SK-N-SH treated with all-trans-retinoic acid at 6 μM for 48 hours (cell line): ENCODE measurements at regions not wholly inside any gene's neighbourhood (a gene's known extent, or its start where the extent isn't known, plus 50 kb on each side); places are given as distances from the start of the nearest gene placed in this dataset.

Experiments
- ATAC-seq: fragments of 200-7000 bp; cut with Tn5 transposase; 3 replicates; pipeline ENCODE4 v1.9.1; 2020; ENCODE audit warnings: mild to moderate bottlenecking, moderate library complexity
- ARNTL ChIP-seq: fragments of 450-650 bp; formaldehyde crosslinking; IDR thresholded peaks from 2 replicates; pipeline ENCODE4 v1.5.0; 2020; ENCODE audit warnings: low read depth, mild to moderate bottlenecking, moderate library complexity, borderline replicate concordance
- BACH2 ChIP-seq: fragments of 250-450 bp; sonication (Bioruptor Pico); IDR thresholded peaks from 2 replicates; pipeline ENCODE4 v1.9.0; 2021; ENCODE audit warnings: mild to moderate bottlenecking, borderline replicate concordance
- CSDC2 ChIP-seq: fragments of 250-450 bp; sonication (Bioruptor Pico); IDR thresholded peaks from 2 replicates; pipeline ENCODE4 v1.5.0; 2020; ENCODE audit warnings: mild to moderate bottlenecking, moderate library complexity
- CSRNP3 ChIP-seq: fragments of 250-450 bp; sonication (Bioruptor Pico); IDR thresholded peaks from 2 replicates; pipeline ENCODE4 v1.5.1; 2021; ENCODE audit warnings: mild to moderate bottlenecking, moderate library complexity
- GLIS3 ChIP-seq: fragments of 250-450 bp; sonication (Bioruptor Pico); IDR thresholded peaks from 2 replicates; pipeline ENCODE4 v1.5.0; 2020; ENCODE audit warnings: mild to moderate bottlenecking, moderate library complexity
- ISL1 ChIP-seq: fragments of 250-450 bp; sonication (Bioruptor Pico); IDR thresholded peaks from 2 replicates; pipeline ENCODE4 v2.1.2; 2022; ENCODE audit warnings: mild to moderate bottlenecking, moderate library complexity
- OSR1 ChIP-seq: fragments of 250-450 bp; sonication (Bioruptor Pico); IDR thresholded peaks from 2 replicates; pipeline ENCODE4 v1.8.0; 2022; ENCODE audit warnings: moderate library complexity, mild to moderate bottlenecking, inconsistent platforms
- PATZ1 ChIP-seq: fragments of 250-450 bp; sonication (Bioruptor Pico); IDR thresholded peaks from 2 replicates; pipeline ENCODE4 v1.8.0; 2020; ENCODE audit warnings: mild to moderate bottlenecking, moderate library complexity, borderline replicate concordance
- PPARA ChIP-seq: fragments of 250-450 bp; sonication (Bioruptor Pico); IDR thresholded peaks from 2 replicates; pipeline ENCODE4 v1.5.0; 2020; ENCODE audit warnings: mild to moderate bottlenecking, borderline replicate concordance
- SNAI2 ChIP-seq: fragments of 250-450 bp; sonication (Bioruptor Pico); IDR thresholded peaks from 2 replicates; pipeline ENCODE4 v1.5.0; 2020; ENCODE audit warnings: mild to moderate bottlenecking, moderate library complexity
- TCF4 ChIP-seq: fragments of 250-450 bp; sonication (Bioruptor Pico); IDR thresholded peaks from 2 replicates; pipeline ENCODE4 v1.8.0; 2021; ENCODE audit warnings: mild to moderate bottlenecking, moderate library complexity, borderline replicate concordance
- TOX ChIP-seq: fragments of 250-450 bp; sonication (Bioruptor Pico); IDR thresholded peaks from 2 replicates; pipeline ENCODE4 v1.8.0; 2021; ENCODE audit warnings: mild to moderate bottlenecking, moderate library complexity, borderline replicate concordance
- ZC3H10 ChIP-seq: fragments of 250-450 bp; sonication (Bioruptor Pico); IDR thresholded peaks from 2 replicates; pipeline ENCODE4 v1.5.1; 2021; ENCODE audit warnings: mild to moderate bottlenecking, moderate library complexity
- ZFP30 ChIP-seq: fragments of 450-650 bp; formaldehyde crosslinking; IDR thresholded peaks from 2 replicates; pipeline ENCODE4 v1.5.0; 2022; ENCODE audit warnings: mild to moderate bottlenecking, moderate library complexity
- ZNF565 ChIP-seq: fragments of 450-650 bp; formaldehyde crosslinking; conservative IDR thresholded peaks from 2 replicates; pipeline ENCODE4 v1.5.0; 2020; ENCODE audit warnings: low read depth, mild to moderate bottlenecking, moderate library complexity
- ZNF70 ChIP-seq: fragments of 450-650 bp; formaldehyde crosslinking; IDR thresholded peaks from 2 replicates; pipeline ENCODE4 v1.5.0; 2020; ENCODE audit warnings: mild to moderate bottlenecking, moderate library complexity
- ZNF8 ChIP-seq: fragments of 450-650 bp; formaldehyde crosslinking; IDR thresholded peaks from 2 replicates; pipeline ENCODE4 v1.5.0; 2020; ENCODE audit warnings: mild to moderate bottlenecking, moderate library complexity
- TF ChIP-seq, protein P1 (sequence below): fragments of 250-450 bp; sonication (Bioruptor Pico); IDR thresholded peaks from 2 replicates; pipeline ENCODE4 v1.5.1; 2020; ENCODE audit warnings: low read depth, mild to moderate bottlenecking, moderate library complexity
- TF ChIP-seq, protein P2 (sequence below): fragments of 250-450 bp; sonication (Bioruptor Pico); IDR thresholded peaks from 2 replicates; pipeline ENCODE4 v1.8.0; 2021; ENCODE audit warnings: low read depth, mild to moderate bottlenecking, moderate library complexity, borderline replicate concordance
- TF ChIP-seq, protein P3 (sequence below): fragments of 250-450 bp; sonication (Bioruptor Pico); IDR thresholded peaks from 2 replicates; pipeline ENCODE4 v1.5.0; 2020; ENCODE audit warnings: mild to moderate bottlenecking, moderate library complexity

DNA sequence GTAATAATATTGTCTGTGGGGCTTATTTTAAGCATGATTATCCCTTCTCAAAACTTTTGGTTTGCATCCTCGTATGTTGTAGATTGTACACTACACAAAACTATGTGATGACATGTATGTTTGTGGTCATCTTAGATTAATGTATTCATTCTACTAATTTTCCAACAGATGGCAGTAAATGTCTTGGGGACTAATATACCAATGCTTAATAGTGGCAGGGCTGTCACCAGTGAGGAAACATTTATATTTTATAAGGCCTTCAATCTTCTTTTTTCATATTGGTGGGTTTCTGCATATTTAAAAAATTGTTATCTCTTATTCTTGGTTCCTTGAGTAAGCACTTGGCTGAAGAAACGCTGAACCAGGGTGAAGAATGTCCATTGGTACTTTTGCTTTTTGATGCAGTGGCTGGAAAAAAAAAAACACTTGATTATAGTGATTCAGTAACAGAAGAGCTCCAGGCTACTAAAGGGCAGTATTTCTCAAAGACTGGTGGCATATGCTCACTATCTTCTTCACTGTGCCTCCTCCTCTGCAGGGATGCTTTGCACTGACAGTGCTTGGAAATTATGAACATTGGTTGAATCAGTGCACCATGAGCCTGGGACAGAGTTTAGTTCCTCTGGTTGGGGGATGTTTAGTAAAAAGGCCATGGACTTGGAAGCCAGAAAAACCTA, 530.3 kb downstream of the RASEF start:
- ATAC-seq: peak; percentile 80
- TF ChIP-seq ISL1 (CRISPR knock-in tag) (no peak), ZNF565 (CRISPR knock-in tag) (no peak), BACH2 (no peak), TOX (no peak), ARNTL (CRISPR knock-in tag) (no peak), OSR1 (CRISPR knock-in tag) (no peak), ZFP30 (no peak), CSDC2 (CRISPR knock-in tag) (no peak), GLIS3 (CRISPR knock-in tag) (no peak), TCF4 (CRISPR knock-in tag) (no peak), CSRNP3 (CRISPR knock-in tag) (no peak), PATZ1 (CRISPR knock-in tag) (no peak), PPARA (CRISPR knock-in tag) (no peak), ZNF8 (CRISPR knock-in tag) (no peak), ZC3H10 (CRISPR knock-in tag) (no peak)
- TF ChIP-seq, protein P1, sequence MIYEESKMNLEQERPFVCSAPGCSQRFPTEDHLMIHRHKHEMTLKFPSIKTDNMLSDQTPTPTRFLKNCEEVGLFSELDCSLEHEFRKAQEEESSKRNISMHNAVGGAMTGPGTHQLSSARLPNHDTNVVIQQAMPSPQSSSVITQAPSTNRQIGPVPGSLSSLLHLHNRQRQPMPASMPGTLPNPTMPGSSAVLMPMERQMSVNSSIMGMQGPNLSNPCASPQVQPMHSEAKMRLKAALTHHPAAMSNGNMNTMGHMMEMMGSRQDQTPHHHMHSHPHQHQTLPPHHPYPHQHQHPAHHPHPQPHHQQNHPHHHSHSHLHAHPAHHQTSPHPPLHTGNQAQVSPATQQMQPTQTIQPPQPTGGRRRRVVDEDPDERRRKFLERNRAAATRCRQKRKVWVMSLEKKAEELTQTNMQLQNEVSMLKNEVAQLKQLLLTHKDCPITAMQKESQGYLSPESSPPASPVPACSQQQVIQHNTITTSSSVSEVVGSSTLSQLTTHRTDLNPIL (CRISPR knock-in tag): no peak
- TF ChIP-seq, protein P2, sequence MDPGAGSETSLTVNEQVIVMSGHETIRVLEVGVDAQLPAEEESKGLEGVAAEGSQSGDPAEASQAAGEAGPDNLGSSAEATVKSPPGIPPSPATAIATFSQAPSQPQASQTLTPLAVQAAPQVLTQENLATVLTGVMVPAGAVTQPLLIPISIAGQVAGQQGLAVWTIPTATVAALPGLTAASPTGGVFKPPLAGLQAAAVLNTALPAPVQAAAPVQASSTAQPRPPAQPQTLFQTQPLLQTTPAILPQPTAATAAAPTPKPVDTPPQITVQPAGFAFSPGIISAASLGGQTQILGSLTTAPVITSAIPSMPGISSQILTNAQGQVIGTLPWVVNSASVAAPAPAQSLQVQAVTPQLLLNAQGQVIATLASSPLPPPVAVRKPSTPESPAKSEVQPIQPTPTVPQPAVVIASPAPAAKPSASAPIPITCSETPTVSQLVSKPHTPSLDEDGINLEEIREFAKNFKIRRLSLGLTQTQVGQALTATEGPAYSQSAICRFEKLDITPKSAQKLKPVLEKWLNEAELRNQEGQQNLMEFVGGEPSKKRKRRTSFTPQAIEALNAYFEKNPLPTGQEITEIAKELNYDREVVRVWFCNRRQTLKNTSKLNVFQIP: no peak
- TF ChIP-seq, protein P3, sequence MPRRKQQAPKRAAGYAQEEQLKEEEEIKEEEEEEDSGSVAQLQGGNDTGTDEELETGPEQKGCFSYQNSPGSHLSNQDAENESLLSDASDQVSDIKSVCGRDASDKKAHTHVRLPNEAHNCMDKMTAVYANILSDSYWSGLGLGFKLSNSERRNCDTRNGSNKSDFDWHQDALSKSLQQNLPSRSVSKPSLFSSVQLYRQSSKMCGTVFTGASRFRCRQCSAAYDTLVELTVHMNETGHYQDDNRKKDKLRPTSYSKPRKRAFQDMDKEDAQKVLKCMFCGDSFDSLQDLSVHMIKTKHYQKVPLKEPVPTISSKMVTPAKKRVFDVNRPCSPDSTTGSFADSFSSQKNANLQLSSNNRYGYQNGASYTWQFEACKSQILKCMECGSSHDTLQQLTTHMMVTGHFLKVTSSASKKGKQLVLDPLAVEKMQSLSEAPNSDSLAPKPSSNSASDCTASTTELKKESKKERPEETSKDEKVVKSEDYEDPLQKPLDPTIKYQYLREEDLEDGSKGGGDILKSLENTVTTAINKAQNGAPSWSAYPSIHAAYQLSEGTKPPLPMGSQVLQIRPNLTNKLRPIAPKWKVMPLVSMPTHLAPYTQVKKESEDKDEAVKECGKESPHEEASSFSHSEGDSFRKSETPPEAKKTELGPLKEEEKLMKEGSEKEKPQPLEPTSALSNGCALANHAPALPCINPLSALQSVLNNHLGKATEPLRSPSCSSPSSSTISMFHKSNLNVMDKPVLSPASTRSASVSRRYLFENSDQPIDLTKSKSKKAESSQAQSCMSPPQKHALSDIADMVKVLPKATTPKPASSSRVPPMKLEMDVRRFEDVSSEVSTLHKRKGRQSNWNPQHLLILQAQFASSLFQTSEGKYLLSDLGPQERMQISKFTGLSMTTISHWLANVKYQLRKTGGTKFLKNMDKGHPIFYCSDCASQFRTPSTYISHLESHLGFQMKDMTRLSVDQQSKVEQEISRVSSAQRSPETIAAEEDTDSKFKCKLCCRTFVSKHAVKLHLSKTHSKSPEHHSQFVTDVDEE (CRISPR knock-in tag): no peak
- TF ChIP-seq, all 23 proteins: peak for 0

GRCh38 chr9:82535432-82535998, 527.4 kb downstream of the RASEF start:
- TF ChIP-seq SNAI2 (CRISPR knock-in tag): no peak
- TF ChIP-seq ISL1 (CRISPR knock-in tag): no peak
- TF ChIP-seq, protein P1 (CRISPR knock-in tag): no peak
- no peak for TF ChIP-seq CSDC2 (CRISPR knock-in tag)
- TF ChIP-seq ZNF70 (CRISPR knock-in tag): no peak
- no peak for TF ChIP-seq PPARA (CRISPR knock-in tag)
- no peak for TF ChIP-seq OSR1 (CRISPR knock-in tag)
- no peak for TF ChIP-seq ZNF565 (CRISPR knock-in tag)
- no peak for ATAC-seq
